OCI-LY1 (cell line): ENCODE measurements at regions not wholly inside any gene's neighbourhood (a gene's known extent, or its start where the extent isn't known, plus 50 kb on each side); places are given as distances from the start of the nearest gene placed in this dataset.
"Not testable (repeated sequence)": the region's sequence is repeated elsewhere in the genome, so short reads cannot be mapped to it uniquely, and the experiment has no call there.

ENCODE experiments used
- EZH2 ChIP-seq: fragments of 200-600 bp; sonication (generic), shearing (Covaris generic); IDR thresholded peaks from 2 replicates; pipeline ENCODE4 v1.8.0; 2017; ENCODE audit warnings: borderline replicate concordance, mixed run types, mild to moderate bottlenecking, antibody characterized with exemption, low read length, moderate library complexity, mixed read lengths
- TF ChIP-seq, protein P1 (sequence below): fragments of 200-600 bp; sonication (generic), shearing (Covaris generic); IDR thresholded peaks from 2 replicates; pipeline ENCODE4 v1.5.1; 2017; ENCODE audit warnings: mild to moderate bottlenecking, antibody characterized with exemption, low read length, moderate library complexity, mixed read lengths

DNA sequence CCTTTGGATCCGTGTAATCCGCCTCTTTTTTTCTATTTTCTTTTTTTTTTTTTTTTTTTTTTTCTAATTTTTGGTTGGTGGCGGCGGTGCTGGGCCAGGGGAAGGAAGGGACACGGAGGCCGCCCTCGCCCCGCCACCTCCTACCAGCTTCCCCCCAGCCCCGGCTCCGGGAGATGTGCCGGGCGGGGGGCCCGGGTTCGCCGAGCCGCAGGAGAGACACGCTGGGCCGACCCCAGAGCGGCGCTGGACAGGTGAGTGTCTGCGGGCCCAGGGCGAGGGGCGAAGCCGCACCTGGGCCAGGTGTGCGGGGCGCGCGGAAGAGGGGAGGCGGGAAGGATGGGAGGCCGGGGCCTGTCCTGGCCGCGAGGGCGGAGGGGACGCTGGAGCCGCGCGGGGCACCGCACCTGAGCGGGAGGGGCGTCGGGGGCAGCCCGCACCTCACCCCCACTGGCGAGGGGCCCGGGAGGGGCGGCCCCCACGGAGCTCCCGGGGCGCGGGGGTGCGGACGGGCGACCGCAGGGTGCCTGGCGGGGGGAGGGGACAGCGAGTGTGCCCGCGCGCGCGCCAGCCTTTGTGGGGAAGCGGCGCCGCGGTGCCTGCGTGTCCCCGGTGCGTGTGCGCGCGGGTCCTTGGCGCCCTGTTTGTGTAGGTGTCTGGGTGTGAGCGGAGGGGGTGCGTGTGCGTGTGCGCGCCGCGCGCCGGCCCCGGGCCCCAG, 114.8 kb downstream of the CRLF3 start:
- TF ChIP-seq, protein P1, sequence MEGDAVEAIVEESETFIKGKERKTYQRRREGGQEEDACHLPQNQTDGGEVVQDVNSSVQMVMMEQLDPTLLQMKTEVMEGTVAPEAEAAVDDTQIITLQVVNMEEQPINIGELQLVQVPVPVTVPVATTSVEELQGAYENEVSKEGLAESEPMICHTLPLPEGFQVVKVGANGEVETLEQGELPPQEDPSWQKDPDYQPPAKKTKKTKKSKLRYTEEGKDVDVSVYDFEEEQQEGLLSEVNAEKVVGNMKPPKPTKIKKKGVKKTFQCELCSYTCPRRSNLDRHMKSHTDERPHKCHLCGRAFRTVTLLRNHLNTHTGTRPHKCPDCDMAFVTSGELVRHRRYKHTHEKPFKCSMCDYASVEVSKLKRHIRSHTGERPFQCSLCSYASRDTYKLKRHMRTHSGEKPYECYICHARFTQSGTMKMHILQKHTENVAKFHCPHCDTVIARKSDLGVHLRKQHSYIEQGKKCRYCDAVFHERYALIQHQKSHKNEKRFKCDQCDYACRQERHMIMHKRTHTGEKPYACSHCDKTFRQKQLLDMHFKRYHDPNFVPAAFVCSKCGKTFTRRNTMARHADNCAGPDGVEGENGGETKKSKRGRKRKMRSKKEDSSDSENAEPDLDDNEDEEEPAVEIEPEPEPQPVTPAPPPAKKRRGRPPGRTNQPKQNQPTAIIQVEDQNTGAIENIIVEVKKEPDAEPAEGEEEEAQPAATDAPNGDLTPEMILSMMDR: not testable (repeated sequence)
- not testable (repeated sequence) for TF ChIP-seq EZH2
